IMR-90 (cell line): ENCODE measurements at regions not wholly inside any gene's neighbourhood (a gene's known extent, or its start where the extent isn't known, plus 50 kb on each side); places are given as distances from the start of the nearest gene placed in this dataset.

Source experiments
- ATAC-seq: fragments of 200-7000 bp; cut with Tn5 transposase; 2 replicates; pipeline ENCODE4 v1.9.1; 2020; ENCODE audit warnings: low read depth, mild to moderate bottlenecking, moderate library complexity
- BruUV-seq: library from RNA; stranded (reverse); fragments of 400-500 nt; replicated peaks from 2 replicates; lab custom pipeline; 2021; lab: Mats Ljungman, UMichigan
- CTCF ChIA-PET: fragments of 300-600 bp; formaldehyde crosslinking; extraction: SDS; loops from one replicate; lab custom pipeline; 2021; ENCODE audit warnings: antibody characterized with exemption; lab: Yijun Ruan, JAX
- POLR2A ChIA-PET: fragments of 300-600 bp; sonication (Branson Sonifier 250); formaldehyde crosslinking; loops from one replicate; lab custom pipeline; 2022; ENCODE audit warnings: antibody characterized with exemption; ENCODE audit not compliant: unreplicated experiment; lab: Charles Lee
- DNase-seq: peaks from one replicate; pipeline ENCODE4 v3.0.0; 2013
- H2AFZ ChIP-seq: replicated peaks from 2 replicates; pipeline ENCODE3; 2013; ENCODE audit warnings: low read length, mild to moderate bottlenecking; ENCODE audit not compliant: poor library complexity
- H2AK5ac ChIP-seq: 2 replicates; pipeline ENCODE4 v1.6.1; 2013; ENCODE audit warnings: low read depth, low read length, inconsistent platforms
- H2AK9ac ChIP-seq: replicated peaks from 2 replicates; pipeline ENCODE3; 2013; ENCODE audit warnings: mild to moderate bottlenecking, low read depth, low read length, moderate library complexity; ENCODE audit not compliant: poor library complexity
- H2BK120ac ChIP-seq: 2 replicates; pipeline ENCODE4 v1.6.1; 2013; ENCODE audit warnings: low read depth, low read length, inconsistent platforms
- H2BK15ac ChIP-seq: 3 replicates; pipeline ENCODE4 v1.6.1; 2013; ENCODE audit warnings: low read depth, low read length, inconsistent platforms
- H2BK20ac ChIP-seq: 2 replicates; pipeline ENCODE4 v1.6.1; 2013; ENCODE audit warnings: low read depth, mild to moderate bottlenecking, inconsistent platforms, low read length, moderate library complexity
- H2BK5ac ChIP-seq: 2 replicates; pipeline ENCODE4 v1.6.1; 2013; ENCODE audit warnings: mild to moderate bottlenecking, low read depth, low read length, inconsistent platforms; ENCODE audit not compliant: poor library complexity, severe bottlenecking
- H3K14ac ChIP-seq: replicated peaks from 2 replicates; pipeline ENCODE4 v1.6.1; 2013; ENCODE audit warnings: low read depth, low read length, inconsistent platforms
- H3K18ac ChIP-seq: 2 replicates; pipeline ENCODE4 v1.6.1; 2013; ENCODE audit warnings: low read depth, low read length, control low read depth
- H3K23ac ChIP-seq: 2 replicates; pipeline ENCODE4 v1.6.1; 2013; ENCODE audit warnings: low read depth, low read length, inconsistent platforms
- H3K27ac ChIP-seq: 2 replicates; pipeline ENCODE4 v1.5.1; 2013; ENCODE audit warnings: mild to moderate bottlenecking, control low read depth, low read length; ENCODE audit not compliant: insufficient read depth
- H3K27me3 ChIP-seq: 2 replicates; pipeline ENCODE4 v1.6.1; 2013; ENCODE audit warnings: low read length; ENCODE audit not compliant: control insufficient read depth, insufficient read depth
- H3K36me3 ChIP-seq: 2 replicates; pipeline ENCODE4 v1.6.1; 2013; ENCODE audit warnings: low read length, mixed read lengths; ENCODE audit not compliant: control insufficient read depth, insufficient read depth
- H3K4ac ChIP-seq: 2 replicates; pipeline ENCODE4 v1.6.1; 2013; ENCODE audit warnings: low read depth, low read length, inconsistent platforms
- H3K4me1 ChIP-seq: 2 replicates; pipeline ENCODE4 v1.6.1; 2013; ENCODE audit warnings: low read length, mixed read lengths; ENCODE audit not compliant: control insufficient read depth, insufficient read depth
- H3K4me2 ChIP-seq: 2 replicates; pipeline ENCODE4 v1.6.1; 2013; ENCODE audit warnings: low read depth, mild to moderate bottlenecking, control low read depth, low read length, moderate library complexity
- H3K4me3 ChIP-seq: 2 replicates; pipeline ENCODE4 v1.5.1; 2013; ENCODE audit warnings: low read depth, mild to moderate bottlenecking, control low read depth, low read length, moderate library complexity; ENCODE audit not compliant: insufficient read depth
- H3K56ac ChIP-seq: 2 replicates; pipeline ENCODE4 v1.6.1; 2013; ENCODE audit warnings: low read length, inconsistent platforms; ENCODE audit not compliant: insufficient read depth; ENCODE audit errors: extremely low read depth
- H3K79me1 ChIP-seq, 2 experiments: 2 replicates each; pipeline ENCODE4 v1.6.1; 2013; ENCODE audit warnings: low read length in 2 of 2, inconsistent platforms in 1 of 2, low read depth in 1 of 2
- H3K9ac ChIP-seq: 2 replicates; pipeline ENCODE4 v1.6.1; 2013; ENCODE audit warnings: low read depth, low read length, control low read depth
- H3K9me1 ChIP-seq: 2 replicates; pipeline ENCODE4 v1.6.1; 2013; ENCODE audit warnings: low read length, inconsistent platforms; ENCODE audit not compliant: insufficient read depth
- H3K9me3 ChIP-seq: 2 replicates; pipeline ENCODE4 v1.6.1; 2013; ENCODE audit warnings: low read length; ENCODE audit not compliant: control insufficient read depth, insufficient read depth
- H4K20me1 ChIP-seq: 2 replicates; pipeline ENCODE4 v1.6.1; 2013; ENCODE audit warnings: low read length, inconsistent platforms; ENCODE audit not compliant: insufficient read depth
- H4K5ac ChIP-seq: 2 replicates; pipeline ENCODE4 v1.6.1; 2013; ENCODE audit warnings: mild to moderate bottlenecking, low read depth, low read length, control low read depth
- H4K8ac ChIP-seq, 2 experiments: 2 replicates each; pipeline ENCODE4 v1.6.1; 2013; ENCODE audit warnings: low read depth in 2 of 2, low read length in 2 of 2, control low read depth in 1 of 2, inconsistent platforms in 1 of 2
- H4K91ac ChIP-seq: 2 replicates; pipeline ENCODE4 v1.6.1; 2013; ENCODE audit warnings: low read depth, low read length, inconsistent platforms; ENCODE audit not compliant: insufficient read depth
- MAZ ChIP-seq: IDR thresholded peaks from 2 replicates; pipeline ENCODE4 v1.6.1; 2012; ENCODE audit warnings: low read depth, mild to moderate bottlenecking, low read length, improper control_type of control experiment, moderate library complexity, borderline replicate concordance
- WGBS, 2 experiments: methylation state at CpG; one replicate each; pipeline versions ENCODE4 v1.1.5 to v1.1.7; 2013; ENCODE audit warnings: missing lambda C conversion rate in 2 of 2; ENCODE audit not compliant: insufficient read length in 1 of 2; ENCODE audit errors: extremely low coverage in 2 of 2; 5-methylcytosine and 5-hydroxymethylcytosine counted together
- dilution Hi-C: fragments of 300-500 bp; cut with HindIII; formaldehyde crosslinking; loops from one replicate; pipeline ENCODE4 v1.14.3; 2018; ENCODE audit warnings: low sequenced_read_pairs; ENCODE audit not compliant: unreplicated experiment
- in situ Hi-C: fragments of 300-500 bp; cut with MboI; formaldehyde crosslinking; loops from 3 replicates; pipeline ENCODE4 v1.14.3; 2019; ENCODE audit warnings: low sequenced_read_pairs, inconsistent platforms, mixed read lengths
- intact Hi-C: fragments of 100-400 bp; cut with micrococcal nuclease; formaldehyde crosslinking; loops from 2 replicates; pipeline ENCODE4 v1.10.0; 2022

- H3K23ac ChIP-seq, result no peak overlapping the region
- WGBS, 2 experiments, result no CpG with 5 or more reads among the region's 5 CpGs
- no peak overlapping the region for H3K4me3 ChIP-seq
- H2BK120ac ChIP-seq, result no peak overlapping the region
- H3K4me1 ChIP-seq, result no peaks in the 10 kb centered on the region
- in situ Hi-C loops, result no loop called here
- intact Hi-C loops, result no loop called here
- H3K27me3 ChIP-seq, result peaks cover 2% of the 10 kb centered on the region; the same call in 1 of the 2 replicates
- H3K27ac ChIP-seq, result no peak overlapping the region
- H3K4me2 ChIP-seq, result no peak overlapping the region
- H3K14ac ChIP-seq, result no peak overlapping the region
- H3K36me3 ChIP-seq, result no peaks in the 10 kb centered on the region
- no peaks in the 10 kb centered on the region for H4K20me1 ChIP-seq
- BruUV-seq, result no TSS peak
- ChIA-PET CTCF (no interaction called here), POLR2A (no interaction called here)
- H3K9me1 ChIP-seq, result no peaks in the 10 kb centered on the region
- H2BK15ac ChIP-seq, result no peak overlapping the region
- H4K91ac ChIP-seq, result no peak overlapping the region
- ATAC-seq (no peak), DNase-seq (no peak)
- TF ChIP-seq MAZ, result no peak
- H2AK5ac ChIP-seq, result no peak overlapping the region
- H3K56ac ChIP-seq, result no peak overlapping the region
- no peaks in the 10 kb centered on the region for H3K9me3 ChIP-seq
- no peak overlapping the region for H4K8ac ChIP-seq
- H3K79me1 ChIP-seq, result no peaks in the 10 kb centered on the region
- H3K4ac ChIP-seq, result no peak overlapping the region
- no peak overlapping the region for H2AK9ac ChIP-seq
- dilution Hi-C loops, result no loop called here
- H2BK20ac ChIP-seq, result no peak overlapping the region
- H3K18ac ChIP-seq, result no peak overlapping the region
- no peak overlapping the region for H3K9ac ChIP-seq
- H4K5ac ChIP-seq, result no peak overlapping the region
- no peak overlapping the region for H2BK5ac ChIP-seq
- no peak overlapping the region for H2AFZ ChIP-seq
These were observed 410.7 kb upstream of the SULF2 start for GRCh38 chr20:48196001-48196400.
